IMR-90 (cell line): ENCODE measurements at regions not wholly inside any gene's neighbourhood (a gene's known extent, or its start where the extent isn't known, plus 50 kb on each side); places are given as distances from the start of the nearest gene placed in this dataset.

Experiments used
- ATAC-seq: fragments of 200-7000 bp; cut with Tn5 transposase; 2 replicates; pipeline ENCODE4 v1.9.1; 2020; ENCODE audit warnings: low read depth, mild to moderate bottlenecking, moderate library complexity
- BruUV-seq: library from RNA; stranded (reverse); fragments of 400-500 nt; replicated peaks from 2 replicates; lab custom pipeline; 2021; lab: Mats Ljungman, UMichigan
- CTCF ChIA-PET: fragments of 300-600 bp; formaldehyde crosslinking; extraction: SDS; loops from one replicate; lab custom pipeline; 2021; ENCODE audit warnings: antibody characterized with exemption; lab: Yijun Ruan, JAX
- POLR2A ChIA-PET: fragments of 300-600 bp; sonication (Branson Sonifier 250); formaldehyde crosslinking; loops from one replicate; lab custom pipeline; 2022; ENCODE audit warnings: antibody characterized with exemption; ENCODE audit not compliant: unreplicated experiment; lab: Charles Lee
- DNase-seq: peaks from one replicate; pipeline ENCODE4 v3.0.0; 2013
- H2AFZ ChIP-seq: replicated peaks from 2 replicates; pipeline ENCODE3; 2013; ENCODE audit warnings: low read length, mild to moderate bottlenecking; ENCODE audit not compliant: poor library complexity
- H2AK5ac ChIP-seq: 2 replicates; pipeline ENCODE4 v1.6.1; 2013; ENCODE audit warnings: low read depth, low read length, inconsistent platforms
- H2AK9ac ChIP-seq: replicated peaks from 2 replicates; pipeline ENCODE3; 2013; ENCODE audit warnings: mild to moderate bottlenecking, low read depth, low read length, moderate library complexity; ENCODE audit not compliant: poor library complexity
- H2BK120ac ChIP-seq: 2 replicates; pipeline ENCODE4 v1.6.1; 2013; ENCODE audit warnings: low read depth, low read length, inconsistent platforms
- H2BK15ac ChIP-seq: 3 replicates; pipeline ENCODE4 v1.6.1; 2013; ENCODE audit warnings: low read depth, low read length, inconsistent platforms
- H2BK20ac ChIP-seq: 2 replicates; pipeline ENCODE4 v1.6.1; 2013; ENCODE audit warnings: low read depth, mild to moderate bottlenecking, inconsistent platforms, low read length, moderate library complexity
- H2BK5ac ChIP-seq: 2 replicates; pipeline ENCODE4 v1.6.1; 2013; ENCODE audit warnings: mild to moderate bottlenecking, low read depth, low read length, inconsistent platforms; ENCODE audit not compliant: poor library complexity, severe bottlenecking
- H3K14ac ChIP-seq: replicated peaks from 2 replicates; pipeline ENCODE4 v1.6.1; 2013; ENCODE audit warnings: low read depth, low read length, inconsistent platforms
- H3K18ac ChIP-seq: 2 replicates; pipeline ENCODE4 v1.6.1; 2013; ENCODE audit warnings: low read depth, low read length, control low read depth
- H3K23ac ChIP-seq: 2 replicates; pipeline ENCODE4 v1.6.1; 2013; ENCODE audit warnings: low read depth, low read length, inconsistent platforms
- H3K27ac ChIP-seq: 2 replicates; pipeline ENCODE4 v1.5.1; 2013; ENCODE audit warnings: mild to moderate bottlenecking, control low read depth, low read length; ENCODE audit not compliant: insufficient read depth
- H3K27me3 ChIP-seq: 2 replicates; pipeline ENCODE4 v1.6.1; 2013; ENCODE audit warnings: low read length; ENCODE audit not compliant: control insufficient read depth, insufficient read depth
- H3K36me3 ChIP-seq: 2 replicates; pipeline ENCODE4 v1.6.1; 2013; ENCODE audit warnings: low read length, mixed read lengths; ENCODE audit not compliant: control insufficient read depth, insufficient read depth
- H3K4ac ChIP-seq: 2 replicates; pipeline ENCODE4 v1.6.1; 2013; ENCODE audit warnings: low read depth, low read length, inconsistent platforms
- H3K4me1 ChIP-seq: 2 replicates; pipeline ENCODE4 v1.6.1; 2013; ENCODE audit warnings: low read length, mixed read lengths; ENCODE audit not compliant: control insufficient read depth, insufficient read depth
- H3K4me2 ChIP-seq: 2 replicates; pipeline ENCODE4 v1.6.1; 2013; ENCODE audit warnings: low read depth, mild to moderate bottlenecking, control low read depth, low read length, moderate library complexity
- H3K4me3 ChIP-seq: 2 replicates; pipeline ENCODE4 v1.5.1; 2013; ENCODE audit warnings: low read depth, mild to moderate bottlenecking, control low read depth, low read length, moderate library complexity; ENCODE audit not compliant: insufficient read depth
- H3K56ac ChIP-seq: 2 replicates; pipeline ENCODE4 v1.6.1; 2013; ENCODE audit warnings: low read length, inconsistent platforms; ENCODE audit not compliant: insufficient read depth; ENCODE audit errors: extremely low read depth
- H3K79me1 ChIP-seq, 2 experiments: 2 replicates each; pipeline ENCODE4 v1.6.1; 2013; ENCODE audit warnings: low read length in 2 of 2, inconsistent platforms in 1 of 2, low read depth in 1 of 2
- H3K9ac ChIP-seq: 2 replicates; pipeline ENCODE4 v1.6.1; 2013; ENCODE audit warnings: low read depth, low read length, control low read depth
- H3K9me1 ChIP-seq: 2 replicates; pipeline ENCODE4 v1.6.1; 2013; ENCODE audit warnings: low read length, inconsistent platforms; ENCODE audit not compliant: insufficient read depth
- H3K9me3 ChIP-seq: 2 replicates; pipeline ENCODE4 v1.6.1; 2013; ENCODE audit warnings: low read length; ENCODE audit not compliant: control insufficient read depth, insufficient read depth
- H4K20me1 ChIP-seq: 2 replicates; pipeline ENCODE4 v1.6.1; 2013; ENCODE audit warnings: low read length, inconsistent platforms; ENCODE audit not compliant: insufficient read depth
- H4K5ac ChIP-seq: 2 replicates; pipeline ENCODE4 v1.6.1; 2013; ENCODE audit warnings: mild to moderate bottlenecking, low read depth, low read length, control low read depth
- H4K8ac ChIP-seq, 2 experiments: 2 replicates each; pipeline ENCODE4 v1.6.1; 2013; ENCODE audit warnings: low read depth in 2 of 2, low read length in 2 of 2, control low read depth in 1 of 2, inconsistent platforms in 1 of 2
- H4K91ac ChIP-seq: 2 replicates; pipeline ENCODE4 v1.6.1; 2013; ENCODE audit warnings: low read depth, low read length, inconsistent platforms; ENCODE audit not compliant: insufficient read depth
- BHLHE40 ChIP-seq: fragments of 150-350 bp; IDR thresholded peaks from 2 replicates; pipeline ENCODE4 v1.6.1; 2016; ENCODE audit warnings: mild to moderate bottlenecking, low read depth, low read length
- CEBPB ChIP-seq: IDR thresholded peaks from 2 replicates; pipeline ENCODE4 v1.6.1; 2012; ENCODE audit warnings: low read depth, low read length, improper control_type of control experiment
- CTCF ChIP-seq: conservative IDR thresholded peaks from 2 replicates; pipeline ENCODE4 v1.5.1; 2012; ENCODE audit warnings: mild to moderate bottlenecking, low read depth, low read length, improper control_type of control experiment
- ELK1 ChIP-seq: fragments of 150-350 bp; IDR thresholded peaks from 2 replicates; pipeline ENCODE4 v1.6.1; 2016; ENCODE audit warnings: low read depth, mild to moderate bottlenecking, low read length, moderate library complexity, borderline replicate concordance
- FOS ChIP-seq: fragments of 150-350 bp; IDR thresholded peaks from 2 replicates; pipeline ENCODE4 v1.6.1; 2016; ENCODE audit warnings: low read depth, low read length
- MAFK ChIP-seq: IDR thresholded peaks from 2 replicates; pipeline ENCODE4 v1.6.1; 2012; ENCODE audit warnings: low read depth, low read length, improper control_type of control experiment
- MAZ ChIP-seq: IDR thresholded peaks from 2 replicates; pipeline ENCODE4 v1.6.1; 2012; ENCODE audit warnings: low read depth, mild to moderate bottlenecking, low read length, improper control_type of control experiment, moderate library complexity, borderline replicate concordance
- MXI1 ChIP-seq: IDR thresholded peaks from 2 replicates; pipeline ENCODE4 v1.6.1; 2012; ENCODE audit warnings: low read depth, mild to moderate bottlenecking, low read length, moderate library complexity, borderline replicate concordance
- NFE2L2 ChIP-seq: fragments of 150-350 bp; IDR thresholded peaks from 2 replicates; pipeline ENCODE4 v1.6.1; 2016; ENCODE audit warnings: low read depth, mild to moderate bottlenecking, low read length
- RCOR1 ChIP-seq: IDR thresholded peaks from 2 replicates; pipeline ENCODE4 v1.6.1; 2012; ENCODE audit warnings: mild to moderate bottlenecking, low read length, improper control_type of control experiment; ENCODE audit not compliant: insufficient replicate concordance
- RFX5 ChIP-seq: IDR thresholded peaks from 2 replicates; pipeline ENCODE4 v1.8.0; 2012; ENCODE audit warnings: low read depth, mild to moderate bottlenecking, low read length, moderate library complexity
- SMC3 ChIP-seq: fragments of 150-350 bp; IDR thresholded peaks from 2 replicates; pipeline ENCODE4 v1.6.1; 2016; ENCODE audit warnings: low read depth, mild to moderate bottlenecking, antibody characterized with exemption, low read length, moderate library complexity
- WGBS, 2 experiments: methylation state at CpG; one replicate each; pipeline versions ENCODE4 v1.1.5 to v1.1.7; 2013; ENCODE audit warnings: missing lambda C conversion rate in 2 of 2; ENCODE audit not compliant: insufficient read length in 1 of 2; ENCODE audit errors: extremely low coverage in 2 of 2; 5-methylcytosine and 5-hydroxymethylcytosine counted together
- dilution Hi-C: fragments of 300-500 bp; cut with HindIII; formaldehyde crosslinking; loops from one replicate; pipeline ENCODE4 v1.14.3; 2018; ENCODE audit warnings: low sequenced_read_pairs; ENCODE audit not compliant: unreplicated experiment
- in situ Hi-C: fragments of 300-500 bp; cut with MboI; formaldehyde crosslinking; loops from 3 replicates; pipeline ENCODE4 v1.14.3; 2019; ENCODE audit warnings: low sequenced_read_pairs, inconsistent platforms, mixed read lengths
- intact Hi-C: fragments of 100-400 bp; cut with micrococcal nuclease; formaldehyde crosslinking; loops from 2 replicates; pipeline ENCODE4 v1.10.0; 2022

- Histone ChIP-seq H4K8ac (no peak overlapping the region), H3K56ac (no peak overlapping the region), H3K79me1 (no peaks in the 10 kb centered on the region), H2AK5ac (no peak overlapping the region), H3K9ac (no peak overlapping the region), H3K4me2 (peak overlapping the region; percentile 5; the same call in 1 of the 2 replicates), H4K91ac (no peak overlapping the region), H2AK9ac (no peak overlapping the region), H3K4ac (no peak overlapping the region), H3K4me1 (no peaks in the 10 kb centered on the region), H2BK20ac (no peak overlapping the region), H4K20me1 (no peaks in the 10 kb centered on the region), H3K23ac (no peak overlapping the region), H3K27ac (no peak overlapping the region), H2BK120ac (no peak overlapping the region), H2AFZ (peak overlapping the region; percentile 45), H2BK5ac (no peak overlapping the region), H4K5ac (no peak overlapping the region), H3K4me3 (no peak overlapping the region), H3K9me3 (no peaks in the 10 kb centered on the region), H2BK15ac (no peak overlapping the region), H3K9me1 (no peaks in the 10 kb centered on the region), H3K36me3 (no peaks in the 10 kb centered on the region), H3K27me3 (no peaks in the 10 kb centered on the region), H3K14ac (no peak overlapping the region), H3K18ac (no peak overlapping the region)
- DNase-seq (no peak), ATAC-seq (peak; percentile 80)
- WGBS, 2 experiments: 0% methylated on average over 2 of the region's 6 CpGs; no CpG with 5 or more reads in 1 of the 2 experiments
- TF ChIP-seq FOS (no peak), SMC3 (no peak), BHLHE40 (no peak), MAFK (no peak), CEBPB (no peak), CTCF (no peak), ELK1 (no peak), RCOR1 (no peak), MAZ (no peak), MXI1 (no peak), NFE2L2 (no peak), RFX5 (no peak)
- in situ Hi-C loops (no loop called here), intact Hi-C loops (loop anchor here (5.0 kb wide), 1 partner anchor 93 kb away; the partner anchor contains the start of gene RASGEF1B), dilution Hi-C loops (no loop called here)
- CTCF ChIA-PET: interaction anchor here (0.8 kb wide), 1 partner anchor 98 kb away, joined by 3 read pairs; no protein-coding TSS in a partner anchor
- BruUV-seq: no TSS peak
- POLR2A ChIA-PET: no interaction called here
These were observed 93.6 kb upstream of the RASGEF1B start for GRCh38 chr4:81565142-81565870.
